H1 (cell line): ENCODE measurements at regions not wholly inside any gene's neighbourhood (a gene's known extent, or its start where the extent isn't known, plus 50 kb on each side); places are given as distances from the start of the nearest gene placed in this dataset.

Experiments used
- CTCF ChIA-PET: fragments of 300-600 bp; sonication (Branson Sonifier 250); formaldehyde crosslinking; loops from one replicate; lab custom pipeline; 2021; ENCODE audit not compliant: partially characterized antibody; lab: Charles Lee
- POLR2A ChIA-PET: fragments of 300-600 bp; sonication (Branson Sonifier 250); formaldehyde crosslinking; loops from one replicate; lab custom pipeline; 2021; ENCODE audit warnings: inconsistent platforms; ENCODE audit not compliant: partially characterized antibody; lab: Charles Lee
- DNase-seq, 2 experiments: peaks; one replicate each; pipeline versions ENCODE4 v3.0.0 to v3.0.0-alpha.2; 2010 to 2022; ENCODE audit warnings: low spot score in 2 of 2, low read depth in 1 of 2, mixed read lengths in 1 of 2
- FAIRE-seq: peaks from 2 replicates; lab custom pipeline; 2011; peaks lifted over from hg19 to GRCh38; lab: Jason Lieb, UNC
- H2AFZ ChIP-seq: 2 replicates; pipeline ENCODE4 v1.8.1; 2012; ENCODE audit warnings: low read length, inconsistent platforms
- H2AK5ac ChIP-seq: 2 replicates; pipeline ENCODE4 v1.6.1; 2013; ENCODE audit warnings: low read depth, low read length
- H2BK120ac ChIP-seq: replicated peaks from 2 replicates; pipeline ENCODE3; 2013; ENCODE audit warnings: low read depth, low read length, inconsistent platforms
- H2BK12ac ChIP-seq: 2 replicates; pipeline ENCODE4 v1.6.1; 2013; ENCODE audit warnings: low read depth, low read length
- H2BK15ac ChIP-seq: 2 replicates; pipeline ENCODE4 v1.6.1; 2013; ENCODE audit warnings: low read length
- H2BK20ac ChIP-seq: 2 replicates; pipeline ENCODE4 v1.6.1; 2013; ENCODE audit warnings: low read length
- H2BK5ac ChIP-seq: 2 replicates; pipeline ENCODE4 v1.6.1; 2013; ENCODE audit warnings: low read depth, low read length
- H3K14ac ChIP-seq: 2 replicates; pipeline ENCODE4 v1.6.1; 2013; ENCODE audit warnings: inconsistent platforms; ENCODE audit not compliant: insufficient read length
- H3K18ac ChIP-seq: 2 replicates; pipeline ENCODE4 v1.6.1; 2013; ENCODE audit warnings: low read length; ENCODE audit errors: extremely low read depth
- H3K23ac ChIP-seq: 2 replicates; pipeline ENCODE4 v1.6.1; 2013; ENCODE audit warnings: inconsistent platforms; ENCODE audit not compliant: insufficient read length
- H3K23me2 ChIP-seq: 2 replicates; pipeline ENCODE4 v1.6.1; 2013; ENCODE audit warnings: low read depth, low read length
- H3K27ac ChIP-seq: 2 replicates; pipeline ENCODE4 v1.6.1; 2011; ENCODE audit warnings: low read depth, low read length, inconsistent platforms
- H3K27me3 ChIP-seq, 4 experiments: replicated peaks in 1 of 4; 1 replicate in 1 of 4; 2 replicates in 3 of 4; pipeline versions ENCODE4 v1.6.1 to v1.8.1; 2011 to 2013; ENCODE audit warnings: low read length in 3 of 4, mild to moderate bottlenecking in 3 of 4, inconsistent platforms in 2 of 4, mixed read lengths in 2 of 4, moderate library complexity in 1 of 4; ENCODE audit not compliant: control insufficient read depth in 3 of 4, insufficient read depth in 3 of 4; ENCODE audit errors: extremely low read depth in 1 of 4
- H3K36me3 ChIP-seq, 4 experiments: 2 replicates each; pipeline versions ENCODE4 v1.6.1 to v1.8.1; 2011 to 2013; ENCODE audit warnings: mild to moderate bottlenecking in 4 of 4, low read length in 3 of 4, moderate library complexity in 2 of 4, control low read depth in 1 of 4, inconsistent platforms in 1 of 4; ENCODE audit not compliant: insufficient read depth in 4 of 4, control insufficient read depth in 2 of 4
- H3K4ac ChIP-seq: replicated peaks from 2 replicates; pipeline ENCODE3; 2013; ENCODE audit warnings: low read length, low read depth, mixed read lengths, inconsistent platforms; ENCODE audit not compliant: insufficient read length
- H3K4me1 ChIP-seq, 4 experiments: replicated peaks in 1 of 4; 1 replicate in 1 of 4; 2 replicates in 3 of 4; pipeline versions ENCODE4 v1.6.1 to v1.8.1; 2011 to 2013; ENCODE audit warnings: low read length in 3 of 4, inconsistent platforms in 2 of 4, mixed read lengths in 1 of 4; ENCODE audit not compliant: insufficient read depth in 4 of 4, control insufficient read depth in 3 of 4
- H3K4me2 ChIP-seq, 2 experiments: 2 replicates each; pipeline versions ENCODE4 v1.6.1 to v1.8.1; 2011 to 2013; ENCODE audit warnings: low read depth in 2 of 2, low read length in 2 of 2, control low read depth in 1 of 2, inconsistent platforms in 1 of 2, mild to moderate bottlenecking in 1 of 2; ENCODE audit not compliant: insufficient read depth in 1 of 2
- H3K4me3 ChIP-seq, 4 experiments: fragments of 200-600, 300-600 bp in 1 of 4; sonication (generic), shearing (Covaris generic), sonication (Bioruptor Twin) in 1 of 4; 2 replicates each; pipeline versions ENCODE4 v1.5.1 to v1.8.1; 2011 to 2016; ENCODE audit warnings: low read length in 4 of 4, low read depth in 3 of 4, control low read depth in 2 of 4, inconsistent platforms in 2 of 4, mild to moderate bottlenecking in 2 of 4, mixed read lengths in 1 of 4, moderate library complexity in 1 of 4; ENCODE audit not compliant: insufficient read depth in 2 of 4; ENCODE audit errors: extremely low read depth in 1 of 4
- H3K56ac ChIP-seq: replicated peaks from 2 replicates; pipeline ENCODE3; 2013; ENCODE audit warnings: low read depth, mild to moderate bottlenecking, mixed read lengths, low read length, inconsistent platforms; ENCODE audit not compliant: insufficient read length
- H3K79me1 ChIP-seq: 2 replicates; pipeline ENCODE4 v1.6.1; 2013; ENCODE audit warnings: low read depth, low read length, control low read depth
- H3K79me2 ChIP-seq, 2 experiments: 2 replicates each; pipeline versions ENCODE4 v1.6.1 to v1.8.1; 2012 to 2013; ENCODE audit warnings: low read length in 2 of 2, mild to moderate bottlenecking in 2 of 2, inconsistent platforms in 1 of 2; ENCODE audit not compliant: insufficient read depth in 2 of 2, control insufficient read depth in 1 of 2
- H3K9ac ChIP-seq, 4 experiments: replicated peaks in 1 of 4; 1 replicate in 1 of 4; 2 replicates in 3 of 4; pipeline versions ENCODE4 v1.6.1 to v1.8.1; 2011 to 2013; ENCODE audit warnings: low read depth in 3 of 4, low read length in 3 of 4, control low read depth in 2 of 4, mild to moderate bottlenecking in 2 of 4, moderate library complexity in 2 of 4, inconsistent platforms in 1 of 4; ENCODE audit errors: extremely low read depth in 1 of 4
- H3K9me3 ChIP-seq, 2 experiments: 2 replicates each; pipeline versions ENCODE4 v1.6.1 to v1.8.1; 2012 to 2013; ENCODE audit warnings: mild to moderate bottlenecking in 2 of 2, moderate library complexity in 2 of 2, control low read depth in 1 of 2, inconsistent platforms in 1 of 2, low read depth in 1 of 2, low read length in 1 of 2, mixed read lengths in 1 of 2; ENCODE audit not compliant: insufficient read depth in 2 of 2
- H4K20me1 ChIP-seq, 2 experiments: replicated peaks in 1 of 2; 2 replicates each; pipeline versions ENCODE3 to v1.8.1; 2011 to 2013; ENCODE audit warnings: inconsistent platforms in 2 of 2, low read length in 2 of 2, mild to moderate bottlenecking in 1 of 2; ENCODE audit not compliant: insufficient read depth in 2 of 2, control insufficient read depth in 1 of 2
- H4K5ac ChIP-seq: 2 replicates; pipeline ENCODE4 v1.6.1; 2013; ENCODE audit warnings: low read length, low read depth, mixed read lengths, inconsistent platforms; ENCODE audit not compliant: insufficient read length
- H4K8ac ChIP-seq: 2 replicates; pipeline ENCODE4 v1.8.0; 2013; ENCODE audit warnings: mild to moderate bottlenecking, moderate library complexity, low read length, inconsistent platforms; ENCODE audit not compliant: insufficient read depth; ENCODE audit errors: extremely low read depth
- H4K91ac ChIP-seq: replicated peaks from 2 replicates; pipeline ENCODE3; 2013; ENCODE audit warnings: low read length, mixed read lengths, inconsistent platforms; ENCODE audit not compliant: insufficient read length
- BACH1 ChIP-seq: IDR thresholded peaks from 2 replicates; pipeline ENCODE4 v1.6.1; 2012; ENCODE audit warnings: low read length, improper control_type of control experiment
- GTF2F1 ChIP-seq: IDR thresholded peaks from 2 replicates; pipeline ENCODE4 v1.6.1; 2012; ENCODE audit warnings: low read depth, low read length, improper control_type of control experiment, borderline replicate concordance
- JUN ChIP-seq: IDR thresholded peaks from 2 replicates; pipeline ENCODE4 v1.6.1; 2011; ENCODE audit warnings: low read depth, mild to moderate bottlenecking, improper control_type of control experiment, low read length
- SAP30 ChIP-seq: fragments of 300-600 bp; sonication (generic); IDR thresholded peaks from 2 replicates; pipeline ENCODE4 v1.7.1; 2012; ENCODE audit warnings: low read length, moderate library complexity, mild to moderate bottlenecking, inconsistent platforms; ENCODE audit not compliant: insufficient read depth, insufficient replicate concordance
- SIN3A ChIP-seq, 2 experiments: IDR thresholded peaks in 1 of 2; conservative IDR thresholded peaks in 1 of 2; 2 replicates each; pipeline ENCODE4 v1.6.1; 2011 to 2012; ENCODE audit warnings: low read length in 2 of 2, improper control_type of control experiment in 1 of 2, low read depth in 1 of 2, mild to moderate bottlenecking in 1 of 2
- SIX5 ChIP-seq: IDR thresholded peaks from 2 replicates; pipeline ENCODE4 v1.6.1; 2011; ENCODE audit warnings: mild to moderate bottlenecking, low read depth, low read length
- USF2 ChIP-seq: IDR thresholded peaks from 2 replicates; pipeline ENCODE4 v1.6.1; 2011; ENCODE audit warnings: low read length, improper control_type of control experiment
- YY1 ChIP-seq: IDR thresholded peaks from 2 replicates; pipeline ENCODE4 v1.6.1; 2011; ENCODE audit warnings: low read depth, mild to moderate bottlenecking, low read length
- ZNF274 ChIP-seq: IDR thresholded peaks from 2 replicates; pipeline ENCODE4 v1.7.0; 2012; ENCODE audit warnings: low read length, borderline replicate concordance; ENCODE audit errors: extremely low read depth
- WGBS, 2 experiments: shearing (Covaris generic) in 1 of 2; methylation state at CpG; one replicate each; pipeline versions ENCODE4 v1.1.6 to v1.1.7; 2013 to 2015; ENCODE audit warnings: low lambda C conversion rate in 2 of 2, mixed read lengths in 2 of 2, inconsistent platforms in 1 of 2, low coverage in 1 of 2, missing lambda C conversion rate in 1 of 2; ENCODE audit not compliant: insufficient replicate concordance in 2 of 2, insufficient coverage in 1 of 2, insufficient read length in 1 of 2; ENCODE audit errors: extremely low coverage in 1 of 2, missing lambda C conversion rate in 1 of 2; 5-methylcytosine and 5-hydroxymethylcytosine counted together

GRCh38 chr11:33448461-33449130, 191.4 kb downstream of the HIPK3 start:
- no peak overlapping the region for H2BK12ac ChIP-seq
- WGBS, 2 experiments = 92% methylated on average over 5 of the region's 5 CpGs; no CpG with 5 or more reads in 1 of the 2 experiments
- H2BK15ac ChIP-seq = no peak overlapping the region
- CTCF ChIA-PET = interaction anchor here (0.5 kb wide), 1 partner anchor 9 kb away, joined by 4 read pairs; no protein-coding TSS in a partner anchor
- no peaks in the 10 kb centered on the region for H3K4me1 ChIP-seq
- no peak overlapping the region for H3K23ac ChIP-seq
- no peak for DNase-seq
- H2BK5ac ChIP-seq = no peak overlapping the region
- H2BK120ac ChIP-seq = no peak overlapping the region
- no peaks in the 10 kb centered on the region for H4K20me1 ChIP-seq
- no peak overlapping the region for H3K14ac ChIP-seq
- no peak overlapping the region for H3K4me2 ChIP-seq
- H2BK20ac ChIP-seq = no peak overlapping the region
- H3K9ac ChIP-seq = no peak overlapping the region
- no peaks in the 10 kb centered on the region for H3K79me1 ChIP-seq
- TF ChIP-seq YY1 (no peak), ZNF274 (no peak), SIN3A (conservative IDR thresholded peaks at IDR 0.05 in 1 of 2, IDR thresholded peaks at IDR 0.05 in 1 of 2; ENCODE audit: low read depth in 1 of 2, low read length in 2 of 2) (no peak), BACH1 (no peak), USF2 (no peak), GTF2F1 (no peak), JUN (no peak), SIX5 (no peak), SAP30 (no peak)
- TF ChIP-seq, all 59 proteins: peak for 0
- Histone ChIP-seq H3K23me2 (no peaks in the 10 kb centered on the region; the same call in 1 of the 2 replicates), H3K9me3 (no peaks in the 10 kb centered on the region), H3K79me2 (no peaks in the 10 kb centered on the region), H4K91ac (no peak overlapping the region), H2AK5ac (no peak overlapping the region), H3K18ac (no peak overlapping the region), H3K56ac (no peak overlapping the region), H3K27ac (no peak overlapping the region), H4K8ac (no peak overlapping the region), H2AFZ (no peak overlapping the region), H4K5ac (no peak overlapping the region), H3K36me3 (no peaks in the 10 kb centered on the region), H3K4ac (no peak overlapping the region), H3K27me3 (no peaks in the 10 kb centered on the region), H3K4me3 (no peak overlapping the region)
- POLR2A ChIA-PET = no interaction called here
- FAIRE-seq = no peak
